Gastrocnemius medialis (tissue), 4 donors: ENCODE measurements at regions not wholly inside any gene's neighbourhood (a gene's known extent, or its start where the extent isn't known, plus 50 kb on each side); places are given as distances from the start of the nearest gene placed in this dataset.

Source experiments
- ATAC-seq, 2 donors: fragments of 150-250 bp; one replicate each; pipeline ENCODE4 v1.9.1; 2016
- DNase-seq, 2 donors: peaks; one replicate each; pipeline ENCODE4 v3.0.0-alpha.2; 2019
- H3K27ac ChIP-seq, 4 donors: fragments of 200-600 bp; sonication (generic); 1 replicate in 1 of 4; 2 replicates in 3 of 4; pipeline ENCODE4 v1.5.1; 2016 to 2018; ENCODE audit warnings: mild to moderate bottlenecking in 2 of 4, moderate library complexity in 1 of 4
- H3K27me3 ChIP-seq, 3 donors: fragments of 200-600 bp; sonication (generic) in 2 of 3; 1 replicate in 1 of 3; 2 replicates in 2 of 3; pipeline versions ENCODE4 v1.5.1 to v1.6.0; 2016 to 2019; ENCODE audit warnings: mild to moderate bottlenecking in 1 of 3, moderate library complexity in 1 of 3
- H3K36me3 ChIP-seq, 2 donors: fragments of 200-600 bp; sonication (generic) in 1 of 2; one replicate each; pipeline ENCODE4 v1.5.1; 2017 to 2018
- H3K4me1 ChIP-seq, 2 donors: fragments of 200-600 bp; sonication (generic) in 1 of 2; one replicate each; pipeline ENCODE4 v1.5.1; 2016 to 2017; ENCODE audit warnings: mild to moderate bottlenecking in 2 of 2
- H3K4me3 ChIP-seq, 4 donors: fragments of 200-600 bp; sonication (generic) in 3 of 4; 1 replicate in 1 of 4; 2 replicates in 3 of 4; pipeline ENCODE4 v1.5.1; 2016 to 2019; ENCODE audit warnings: mild to moderate bottlenecking in 2 of 4
- H3K9me3 ChIP-seq, 3 donors: fragments of 200-600 bp; sonication (generic) in 2 of 3; 1 replicate in 1 of 3; 2 replicates in 2 of 3; pipeline ENCODE4 v1.5.1; 2016 to 2019
- CTCF ChIP-seq, 5 experiments: fragments of 450-650 bp in 3 of 5; fragments of 200-600 bp in 2 of 5; sonication (generic) in 2 of 5; IDR thresholded peaks in 4 of 5; conservative IDR thresholded peaks in 1 of 5; 1 replicate in 4 of 5; 2 replicates in 1 of 5; pipeline ENCODE4 v1.5.1; 2016 to 2019; ENCODE audit warnings: antibody characterized with exemption in 5 of 5, mild to moderate bottlenecking in 3 of 5, moderate library complexity in 3 of 5
- POLR2A ChIP-seq, 2 donors: fragments of 450-650 bp; IDR thresholded peaks; one replicate each; pipeline ENCODE4 v1.6.1; 2017; ENCODE audit warnings: antibody characterized with exemption in 2 of 2, mild to moderate bottlenecking in 2 of 2, moderate library complexity in 2 of 2
- in situ Hi-C, 4 donors: fragments of 200-750 bp; cut with MboI; loops; one replicate each; pipeline versions ENCODE4 v1.15.0 to v1.8.0; 2017; ENCODE audit warnings: low sequenced_read_pairs in 4 of 4
- intact Hi-C: fragments of 100-400 bp; cut with DNase I; formaldehyde crosslinking; loops from one replicate; pipeline ENCODE4 v1.15.1; 2023; ENCODE audit warnings: low total_unique reads

GRCh38 chr1:38475624-38476005, 384.0 kb downstream of the RRAGC start:
- DNase-seq (no peak), ATAC-seq (no peak)
- Histone ChIP-seq H3K36me3 (no peaks in the 10 kb centered on the region), H3K27me3 (peaks cover 38 to 50% (median 44%) of the 10 kb centered on the region in 3 donors), H3K9me3 (no peaks in the 10 kb centered on the region), H3K4me3 (no peak overlapping the region), H3K27ac (no peak overlapping the region), H3K4me1 (no peaks in the 10 kb centered on the region)
- intact Hi-C loops (no loop called here), in situ Hi-C loops (no loop called here)
- TF ChIP-seq CTCF (IDR thresholded peaks at IDR 0.05 in 4 of 5, conservative IDR thresholded peaks at IDR 0.05 in 1 of 5) (no peak), POLR2A (IDR thresholded peaks at IDR 0.05) (no peak)

- Histone ChIP-seq H3K4me3 (no peak overlapping the region), H3K4me1 (no peaks in the 10 kb centered on the region), H3K27ac (no peak overlapping the region), H3K9me3 (no peaks in the 10 kb centered on the region), H3K36me3 (no peaks in the 10 kb centered on the region), H3K27me3 (peaks cover 38 to 49% (median 44%) of the 10 kb centered on the region in 3 donors)
- TF ChIP-seq POLR2A (IDR thresholded peaks at IDR 0.05): no peak
- no peak for TF ChIP-seq CTCF (IDR thresholded peaks at IDR 0.05 in 4 of 5, conservative IDR thresholded peaks at IDR 0.05 in 1 of 5)
- no peak for DNase-seq
- ATAC-seq: no peak
- in situ Hi-C loops: no loop called here
- intact Hi-C loops: no loop called here
Measured at GRCh38 chr1:38474738-38475623, 384.6 kb downstream of the RRAGC start.

- intact Hi-C loops (no loop called here), in situ Hi-C loops (no loop called here)
- no peak for DNase-seq
- Histone ChIP-seq H3K4me3 (no peak overlapping the region), H3K27me3 (peaks cover 6 to 12% (median 7%) of the 10 kb centered on the region in 3 donors), H3K27ac (no peak overlapping the region), H3K36me3 (no peaks in the 10 kb centered on the region), H3K9me3 (no peaks in the 10 kb centered on the region), H3K4me1 (no peaks in the 10 kb centered on the region)
- ATAC-seq: no peak
- TF ChIP-seq CTCF (IDR thresholded peaks at IDR 0.05 in 4 of 5, conservative IDR thresholded peaks at IDR 0.05 in 1 of 5) (no peak), POLR2A (IDR thresholded peaks at IDR 0.05) (no peak)
Measured at GRCh38 chr1:38466487-38466886, 393.1 kb downstream of the RRAGC start.

GRCh38 chr1:38465460-38465859, 394.1 kb downstream of the RRAGC start:
- Histone ChIP-seq H3K4me3 (no peak overlapping the region), H3K27me3 (peaks cover 0 to 6% (median 3%) of the 10 kb centered on the region in 3 donors), H3K36me3 (no peaks in the 10 kb centered on the region), H3K4me1 (no peaks in the 10 kb centered on the region), H3K9me3 (no peaks in the 10 kb centered on the region), H3K27ac (no peak overlapping the region)
- ATAC-seq (no peak), DNase-seq (no peak)
- TF ChIP-seq POLR2A (IDR thresholded peaks at IDR 0.05) (no peak), CTCF (IDR thresholded peaks at IDR 0.05 in 4 of 5, conservative IDR thresholded peaks at IDR 0.05 in 1 of 5) (no peak)
- intact Hi-C loops: no loop called here
- in situ Hi-C loops: no loop called here
